ENCODE measurements at regions not wholly inside any gene's neighbourhood (a gene's known extent, or its start where the extent isn't known, plus 50 kb on each side); places are given as distances from the start of the nearest gene placed in this dataset.

GRCh38 chrX:39938466-39938865 lies 159.3 kb downstream of the BCOR start:
- Mint-ChIP-seq H3K9me3 (peaks cover 4% of the 10 kb centered on the region), H3K27ac (no peak overlapping the region), H3K4me3 (no peak overlapping the region), H3K27me3 (ENCODE audit: low read depth) (no peaks in the 10 kb centered on the region), H3K4me1 (ENCODE audit: low read depth) (peaks cover 10% of the 10 kb centered on the region), H3K36me3 (ENCODE audit: low read depth) (peaks cover 3% of the 10 kb centered on the region)

- H3K27ac Mint-ChIP-seq, result no peak overlapping the region
- H3K27me3 Mint-ChIP-seq (ENCODE audit: low read depth), result no peaks in the 10 kb centered on the region
- peaks cover 3% of the 10 kb centered on the region for H3K36me3 Mint-ChIP-seq (ENCODE audit: low read depth)
- H3K4me1 Mint-ChIP-seq (ENCODE audit: low read depth), result peaks cover 10% of the 10 kb centered on the region
- H3K4me3 Mint-ChIP-seq, result no peak overlapping the region
- H3K9me3 Mint-ChIP-seq, result peaks cover 4% of the 10 kb centered on the region
These were observed 158.1 kb downstream of the BCOR start for GRCh38 chrX:39939678-39940077.

- no peak overlapping the region for H3K27ac Mint-ChIP-seq
- no peak overlapping the region for H3K4me3 Mint-ChIP-seq
- no peaks in the 10 kb centered on the region for H3K27me3 Mint-ChIP-seq (ENCODE audit: low read depth)
- peaks cover 4% of the 10 kb centered on the region for H3K9me3 Mint-ChIP-seq
- peaks cover 3% of the 10 kb centered on the region for H3K36me3 Mint-ChIP-seq (ENCODE audit: low read depth)
- peaks cover 9% of the 10 kb centered on the region for H3K4me1 Mint-ChIP-seq (ENCODE audit: low read depth)
These were observed 156.3 kb downstream of the BCOR start for GRCh38 chrX:39941332-39941920.

DNA sequence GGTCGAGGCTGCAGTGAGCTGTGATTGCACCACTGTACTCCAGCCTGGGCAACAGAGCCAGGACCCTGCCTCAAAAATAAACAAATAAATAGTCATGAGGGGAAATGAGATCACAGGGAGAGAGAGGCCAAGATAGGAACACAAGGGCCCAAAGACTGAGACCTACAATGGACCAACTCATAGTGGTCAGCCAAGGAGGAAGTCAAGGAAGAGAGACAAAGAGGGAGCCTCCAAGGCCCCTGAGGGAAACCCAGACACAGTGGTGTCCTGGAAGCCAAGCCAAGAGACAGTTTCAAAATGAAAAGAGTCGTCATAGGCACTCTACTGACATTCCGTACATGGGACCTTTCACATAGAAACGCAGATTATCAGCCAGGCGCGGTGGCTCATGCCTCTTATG lies 153.3 kb downstream of the BCOR start:
- no peak overlapping the region for H3K27ac Mint-ChIP-seq
- no peak overlapping the region for H3K4me3 Mint-ChIP-seq
- H3K9me3 Mint-ChIP-seq, result peaks cover 4% of the 10 kb centered on the region
- H3K36me3 Mint-ChIP-seq (ENCODE audit: low read depth), result peaks cover 3% of the 10 kb centered on the region
- no peaks in the 10 kb centered on the region for H3K27me3 Mint-ChIP-seq (ENCODE audit: low read depth)
- peaks cover 11% of the 10 kb centered on the region for H3K4me1 Mint-ChIP-seq (ENCODE audit: low read depth)

GRCh38 chrX:39945709-39946108 lies 152.0 kb downstream of the BCOR start:
- no peak overlapping the region for H3K27ac Mint-ChIP-seq
- peaks cover 14% of the 10 kb centered on the region for H3K4me1 Mint-ChIP-seq (ENCODE audit: low read depth)
- peaks cover 3% of the 10 kb centered on the region for H3K36me3 Mint-ChIP-seq (ENCODE audit: low read depth)
- no peak overlapping the region for H3K4me3 Mint-ChIP-seq
- H3K27me3 Mint-ChIP-seq (ENCODE audit: low read depth), result no peaks in the 10 kb centered on the region
- H3K9me3 Mint-ChIP-seq, result peaks cover 4% of the 10 kb centered on the region

GRCh38 chrX:39946822-39947221 lies 150.9 kb downstream of the BCOR start:
- peaks cover 3% of the 10 kb centered on the region for H3K36me3 Mint-ChIP-seq (ENCODE audit: low read depth)
- peaks cover 4% of the 10 kb centered on the region for H3K9me3 Mint-ChIP-seq
- no peak overlapping the region for H3K27ac Mint-ChIP-seq
- H3K27me3 Mint-ChIP-seq (ENCODE audit: low read depth), result no peaks in the 10 kb centered on the region
- peaks cover 14% of the 10 kb centered on the region for H3K4me1 Mint-ChIP-seq (ENCODE audit: low read depth)
- no peak overlapping the region for H3K4me3 Mint-ChIP-seq

GRCh38 chrX:39948582-39948981 lies 149.2 kb downstream of the BCOR start:
- no peaks in the 10 kb centered on the region for H3K9me3 Mint-ChIP-seq
- no peaks in the 10 kb centered on the region for H3K36me3 Mint-ChIP-seq (ENCODE audit: low read depth)
- H3K4me3 Mint-ChIP-seq, result no peak overlapping the region
- no peaks in the 10 kb centered on the region for H3K27me3 Mint-ChIP-seq (ENCODE audit: low read depth)
- H3K27ac Mint-ChIP-seq, result no peak overlapping the region
- H3K4me1 Mint-ChIP-seq (ENCODE audit: low read depth), result peaks cover 14% of the 10 kb centered on the region

- no peak overlapping the region for H3K4me3 Mint-ChIP-seq
- H3K36me3 Mint-ChIP-seq (ENCODE audit: low read depth), result no peaks in the 10 kb centered on the region
- H3K9me3 Mint-ChIP-seq, result no peaks in the 10 kb centered on the region
- H3K27ac Mint-ChIP-seq, result no peak overlapping the region
- peaks cover 16% of the 10 kb centered on the region for H3K4me1 Mint-ChIP-seq (ENCODE audit: low read depth)
- no peaks in the 10 kb centered on the region for H3K27me3 Mint-ChIP-seq (ENCODE audit: low read depth)
These were observed 147.6 kb downstream of the BCOR start for GRCh38 chrX:39950018-39950688.

DNA sequence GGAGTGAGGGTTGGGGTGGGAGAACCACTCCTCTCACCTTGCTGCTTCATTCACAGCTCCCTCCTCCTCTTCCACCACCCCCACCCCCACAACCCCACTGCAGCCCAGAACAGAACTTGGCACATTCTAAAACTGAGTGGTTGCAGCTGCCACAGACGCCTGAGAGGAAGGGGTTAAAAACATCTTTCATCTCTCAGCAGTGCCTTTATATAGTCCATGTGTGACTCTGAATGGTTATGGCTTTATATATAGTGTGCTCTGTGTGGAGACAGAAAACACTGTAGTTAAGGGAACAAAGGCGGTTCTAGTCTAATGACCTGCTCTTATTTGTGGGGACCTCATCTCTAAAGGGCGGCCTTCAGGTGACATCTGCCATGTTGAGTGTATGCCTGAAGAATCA lies 144.8 kb downstream of the BCOR start:
- H3K4me3 Mint-ChIP-seq, result no peak overlapping the region
- no peak overlapping the region for H3K27ac Mint-ChIP-seq
- H3K36me3 Mint-ChIP-seq (ENCODE audit: low read depth), result no peaks in the 10 kb centered on the region
- H3K27me3 Mint-ChIP-seq (ENCODE audit: low read depth), result no peaks in the 10 kb centered on the region
- peaks cover 12% of the 10 kb centered on the region for H3K4me1 Mint-ChIP-seq (ENCODE audit: low read depth)
- no peaks in the 10 kb centered on the region for H3K9me3 Mint-ChIP-seq

GRCh38 chrX:39953879-39954278 lies 143.9 kb downstream of the BCOR start:
- H3K4me1 Mint-ChIP-seq (ENCODE audit: low read depth), result peaks cover 10% of the 10 kb centered on the region
- no peaks in the 10 kb centered on the region for H3K36me3 Mint-ChIP-seq (ENCODE audit: low read depth)
- H3K9me3 Mint-ChIP-seq, result no peaks in the 10 kb centered on the region
- no peak overlapping the region for H3K4me3 Mint-ChIP-seq
- no peak overlapping the region for H3K27ac Mint-ChIP-seq
- no peaks in the 10 kb centered on the region for H3K27me3 Mint-ChIP-seq (ENCODE audit: low read depth)

DNA sequence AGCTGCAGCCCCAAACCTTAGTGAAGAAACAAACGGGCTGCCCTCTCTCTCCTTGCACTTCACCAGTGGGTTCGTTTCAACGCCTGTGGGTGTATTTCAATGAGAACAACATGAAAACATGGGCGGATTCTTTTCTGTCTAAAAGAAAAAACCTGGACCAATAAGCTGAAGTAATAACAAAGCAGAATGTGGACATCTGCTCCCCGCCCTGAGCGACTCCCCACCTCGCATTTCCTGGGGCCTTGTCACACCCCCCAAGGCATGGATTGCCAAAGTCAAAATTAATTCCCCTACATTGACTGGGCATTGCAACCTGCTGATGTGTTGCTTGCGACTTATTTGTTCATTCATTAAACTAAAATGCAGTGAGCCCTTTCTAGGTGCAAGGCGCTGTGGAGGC lies 142.9 kb downstream of the BCOR start:
- Mint-ChIP-seq H3K27me3 (ENCODE audit: low read depth) (no peaks in the 10 kb centered on the region), H3K4me3 (no peak overlapping the region)

GRCh38 chrX:39955625-39956024 lies 142.1 kb downstream of the BCOR start:
- no peaks in the 10 kb centered on the region for H3K9me3 Mint-ChIP-seq
- H3K4me3 Mint-ChIP-seq, result no peak overlapping the region
- H3K27ac Mint-ChIP-seq, result no peak overlapping the region
- no peaks in the 10 kb centered on the region for H3K27me3 Mint-ChIP-seq (ENCODE audit: low read depth)
- H3K4me1 Mint-ChIP-seq (ENCODE audit: low read depth), result peaks cover 7% of the 10 kb centered on the region
- no peaks in the 10 kb centered on the region for H3K36me3 Mint-ChIP-seq (ENCODE audit: low read depth)

More for the DNA sequence above, 142.9 kb downstream of the BCOR start:
- Mint-ChIP-seq H3K27ac (no peak overlapping the region), H3K9me3 (no peaks in the 10 kb centered on the region), H3K36me3 (ENCODE audit: low read depth) (no peaks in the 10 kb centered on the region), H3K4me1 (ENCODE audit: low read depth) (peaks cover 7% of the 10 kb centered on the region)

DNA sequence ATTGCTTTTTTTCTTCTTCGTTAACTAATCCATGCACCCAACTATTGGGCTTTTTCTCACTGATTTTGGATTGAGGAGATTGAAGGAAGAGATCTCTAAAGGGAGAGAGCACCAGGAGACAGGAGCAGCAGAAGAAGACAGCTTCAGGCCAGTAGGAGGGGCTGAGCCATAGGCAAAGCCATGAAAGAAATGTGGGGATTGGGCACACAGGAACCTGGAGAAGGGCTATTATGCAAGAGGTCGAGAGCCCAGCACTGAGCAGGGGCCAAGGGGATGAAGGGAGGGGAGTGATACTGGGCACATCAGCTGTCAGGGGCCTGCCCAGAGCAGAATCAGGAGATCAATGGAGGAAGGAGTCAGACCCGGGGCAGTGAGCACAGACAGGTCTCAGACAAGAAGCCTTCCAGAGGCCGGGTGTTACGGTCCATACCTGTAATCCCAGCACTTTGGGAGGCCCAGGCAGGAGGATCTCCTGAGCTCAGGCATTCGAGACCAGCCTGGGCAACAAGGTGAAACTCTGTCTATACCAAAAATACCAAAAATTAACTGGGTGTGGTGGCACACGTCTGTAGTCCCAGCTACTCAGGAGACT lies 140.9 kb downstream of the BCOR start:
- Mint-ChIP-seq H3K27ac (no peak overlapping the region), H3K9me3 (no peaks in the 10 kb centered on the region), H3K4me3 (no peak overlapping the region), H3K27me3 (ENCODE audit: low read depth) (no peaks in the 10 kb centered on the region), H3K4me1 (ENCODE audit: low read depth) (peaks cover 7% of the 10 kb centered on the region), H3K36me3 (ENCODE audit: low read depth) (no peaks in the 10 kb centered on the region)

GRCh38 chrX:39957816-39958566 lies 139.8 kb downstream of the BCOR start:
- Mint-ChIP-seq H3K36me3 (ENCODE audit: low read depth) (no peaks in the 10 kb centered on the region), H3K4me3 (no peak overlapping the region), H3K27ac (no peak overlapping the region), H3K9me3 (no peaks in the 10 kb centered on the region), H3K27me3 (ENCODE audit: low read depth) (no peaks in the 10 kb centered on the region), H3K4me1 (ENCODE audit: low read depth) (peaks cover 7% of the 10 kb centered on the region)

DNA sequence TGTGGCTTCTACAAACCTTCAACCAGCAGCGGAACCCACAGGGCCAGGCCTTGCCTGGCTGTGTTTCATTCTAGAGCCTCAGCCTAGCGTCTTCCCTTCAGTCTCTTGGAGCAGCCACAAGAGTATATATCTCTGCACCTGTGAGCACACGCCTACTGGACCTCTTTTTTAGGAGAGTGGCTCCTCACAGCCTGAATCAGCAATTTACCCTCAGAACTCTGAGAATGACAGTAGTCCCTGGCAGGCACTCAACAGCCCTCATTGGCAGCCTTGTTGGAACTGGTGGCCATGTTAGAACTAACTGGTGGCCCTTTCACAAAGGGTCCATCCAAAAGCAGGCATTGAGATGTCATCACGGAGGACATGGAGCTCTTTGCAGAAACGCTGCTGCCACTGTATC lies 138.9 kb downstream of the BCOR start:
- Mint-ChIP-seq H3K9me3 (no peaks in the 10 kb centered on the region), H3K27ac (no peak overlapping the region), H3K36me3 (ENCODE audit: low read depth) (no peaks in the 10 kb centered on the region), H3K27me3 (ENCODE audit: low read depth) (no peaks in the 10 kb centered on the region), H3K4me3 (no peak overlapping the region), H3K4me1 (ENCODE audit: low read depth) (peaks cover 7% of the 10 kb centered on the region)
